Kidney epithelial cell (primary cell): ENCODE measurements at regions not wholly inside any gene's neighbourhood (a gene's known extent, or its start where the extent isn't known, plus 50 kb on each side); places are given as distances from the start of the nearest gene placed in this dataset.
"Not testable (repeated sequence)": the region's sequence is repeated elsewhere in the genome, so short reads cannot be mapped to it uniquely, and the experiment has no call there.

ENCODE experiments used
- DNase-seq: peaks from one replicate; pipeline ENCODE4 v3.0.0-alpha.2; 2010; ENCODE audit warnings: low read depth
- H3K27me3 ChIP-seq: 2 replicates; pipeline ENCODE4 v1.6.0; 2011; ENCODE audit warnings: low read length; ENCODE audit not compliant: control insufficient read depth, insufficient read depth
- H3K36me3 ChIP-seq: 2 replicates; pipeline ENCODE4 v1.5.1; 2011; ENCODE audit warnings: low read length; ENCODE audit not compliant: control insufficient read depth, insufficient read depth
- H3K4me3 ChIP-seq: 2 replicates; pipeline ENCODE4 v1.5.1; 2011; ENCODE audit warnings: low read depth, mild to moderate bottlenecking, control low read depth, low read length
- TF ChIP-seq, protein P1 (sequence below): IDR thresholded peaks from 2 replicates; pipeline ENCODE4 v1.5.1; 2011; ENCODE audit warnings: mild to moderate bottlenecking, moderate library complexity, low read length, control low read depth, inconsistent platforms; ENCODE audit not compliant: insufficient read depth, poor library complexity, severe bottlenecking

DNA sequence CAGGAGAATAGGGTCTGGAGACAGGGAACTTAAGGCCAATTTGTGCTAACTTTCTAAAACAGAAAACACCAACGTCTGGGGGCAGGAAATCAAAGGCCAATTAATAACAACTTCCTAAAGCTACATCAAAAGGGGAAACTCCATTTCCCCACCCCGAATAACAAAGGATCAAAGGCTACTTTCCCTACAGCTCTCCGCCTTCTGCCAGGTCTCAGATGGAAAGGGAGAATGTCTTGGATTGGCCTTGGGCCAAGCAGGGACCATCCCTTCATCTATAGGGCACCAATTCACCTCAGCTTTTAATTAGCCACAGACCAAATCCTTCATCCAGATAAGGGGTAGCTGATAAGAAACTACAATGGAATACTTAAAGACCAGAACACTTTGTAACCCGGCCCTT is 116.9 kb upstream of the ZKSCAN2 start:
- H3K36me3 ChIP-seq: no peaks in the 10 kb centered on the region
- H3K27me3 ChIP-seq: no peaks in the 10 kb centered on the region
- TF ChIP-seq, protein P1, sequence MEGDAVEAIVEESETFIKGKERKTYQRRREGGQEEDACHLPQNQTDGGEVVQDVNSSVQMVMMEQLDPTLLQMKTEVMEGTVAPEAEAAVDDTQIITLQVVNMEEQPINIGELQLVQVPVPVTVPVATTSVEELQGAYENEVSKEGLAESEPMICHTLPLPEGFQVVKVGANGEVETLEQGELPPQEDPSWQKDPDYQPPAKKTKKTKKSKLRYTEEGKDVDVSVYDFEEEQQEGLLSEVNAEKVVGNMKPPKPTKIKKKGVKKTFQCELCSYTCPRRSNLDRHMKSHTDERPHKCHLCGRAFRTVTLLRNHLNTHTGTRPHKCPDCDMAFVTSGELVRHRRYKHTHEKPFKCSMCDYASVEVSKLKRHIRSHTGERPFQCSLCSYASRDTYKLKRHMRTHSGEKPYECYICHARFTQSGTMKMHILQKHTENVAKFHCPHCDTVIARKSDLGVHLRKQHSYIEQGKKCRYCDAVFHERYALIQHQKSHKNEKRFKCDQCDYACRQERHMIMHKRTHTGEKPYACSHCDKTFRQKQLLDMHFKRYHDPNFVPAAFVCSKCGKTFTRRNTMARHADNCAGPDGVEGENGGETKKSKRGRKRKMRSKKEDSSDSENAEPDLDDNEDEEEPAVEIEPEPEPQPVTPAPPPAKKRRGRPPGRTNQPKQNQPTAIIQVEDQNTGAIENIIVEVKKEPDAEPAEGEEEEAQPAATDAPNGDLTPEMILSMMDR: no peak
- H3K4me3 ChIP-seq: no peak overlapping the region
- DNase-seq: no peak

DNA sequence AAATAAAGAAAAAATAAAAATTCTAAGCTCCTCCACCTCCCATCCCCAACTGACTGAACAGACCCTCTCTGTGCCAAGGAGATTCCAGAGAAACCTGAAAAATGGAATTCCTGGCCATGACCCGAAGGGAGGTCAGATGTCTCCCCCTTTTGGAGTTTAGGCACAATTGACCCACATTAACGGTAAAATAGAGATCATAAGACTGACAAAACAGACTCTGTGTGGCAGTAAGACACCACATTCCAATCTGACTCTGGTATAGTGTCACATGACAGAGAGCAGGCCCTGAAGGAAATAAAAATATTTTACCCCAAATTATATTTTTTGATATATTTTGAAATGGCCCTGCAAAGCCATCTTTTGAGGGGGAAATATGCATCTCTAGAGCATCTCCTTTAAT is 115.1 kb upstream of the ZKSCAN2 start:
- H3K4me3 ChIP-seq: no peak overlapping the region

DNA sequence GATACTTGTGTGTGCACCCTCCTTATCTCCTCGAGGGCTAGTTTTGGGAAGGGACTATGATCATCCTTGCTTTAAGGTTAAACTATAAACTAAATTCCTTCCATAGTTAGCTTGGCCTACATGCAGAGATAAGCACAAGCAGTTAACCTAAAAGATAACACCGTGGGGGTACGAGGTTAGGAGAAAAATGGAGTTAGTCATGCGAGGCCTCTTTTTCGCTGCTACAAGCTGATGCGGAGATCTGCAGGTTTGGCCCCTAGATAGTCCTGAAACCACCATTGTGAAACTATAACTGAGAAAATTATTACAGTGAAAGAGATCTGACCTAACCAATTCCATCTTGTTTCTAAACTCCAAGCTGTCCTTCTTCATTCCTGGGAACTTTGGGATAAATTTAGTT is 113.7 kb upstream of the ZKSCAN2 start:
- TF ChIP-seq, protein P1: no peak

More for the DNA sequence above, 115.1 kb upstream of the ZKSCAN2 start:
- TF ChIP-seq, protein P1: no peak
- Histone ChIP-seq H3K36me3 (no peaks in the 10 kb centered on the region), H3K27me3 (no peaks in the 10 kb centered on the region)
- DNase-seq: no peak

DNA sequence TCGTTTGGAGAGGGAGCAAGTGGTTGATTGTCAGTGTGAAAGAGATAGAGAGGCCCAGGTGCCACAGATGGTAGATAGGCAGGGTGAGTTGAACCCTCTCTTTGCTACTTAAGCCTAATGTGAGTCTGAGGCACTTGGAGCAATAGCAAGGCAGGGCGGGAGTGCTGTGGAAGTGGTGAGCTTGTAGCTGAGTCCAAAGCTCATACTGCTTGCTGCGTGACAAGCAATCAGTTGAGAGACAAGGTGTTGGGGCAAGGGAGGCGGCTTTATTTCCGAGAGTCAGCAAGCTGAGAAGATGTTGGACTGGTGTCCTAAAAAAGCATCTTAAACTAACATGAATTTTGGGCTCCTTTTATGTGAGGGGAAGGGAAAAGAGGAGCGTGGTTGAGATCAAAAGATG is 112.9 kb upstream of the ZKSCAN2 start:
- no peak for DNase-seq
- no peaks in the 10 kb centered on the region for H3K36me3 ChIP-seq
- no peak overlapping the region for H3K4me3 ChIP-seq
- H3K27me3 ChIP-seq: no peaks in the 10 kb centered on the region
- TF ChIP-seq, protein P1: no peak

More for the DNA sequence above, 113.7 kb upstream of the ZKSCAN2 start:
- H3K4me3 ChIP-seq: no peak overlapping the region
- no peak for DNase-seq
- H3K27me3 ChIP-seq: no peaks in the 10 kb centered on the region
- no peaks in the 10 kb centered on the region for H3K36me3 ChIP-seq

DNA sequence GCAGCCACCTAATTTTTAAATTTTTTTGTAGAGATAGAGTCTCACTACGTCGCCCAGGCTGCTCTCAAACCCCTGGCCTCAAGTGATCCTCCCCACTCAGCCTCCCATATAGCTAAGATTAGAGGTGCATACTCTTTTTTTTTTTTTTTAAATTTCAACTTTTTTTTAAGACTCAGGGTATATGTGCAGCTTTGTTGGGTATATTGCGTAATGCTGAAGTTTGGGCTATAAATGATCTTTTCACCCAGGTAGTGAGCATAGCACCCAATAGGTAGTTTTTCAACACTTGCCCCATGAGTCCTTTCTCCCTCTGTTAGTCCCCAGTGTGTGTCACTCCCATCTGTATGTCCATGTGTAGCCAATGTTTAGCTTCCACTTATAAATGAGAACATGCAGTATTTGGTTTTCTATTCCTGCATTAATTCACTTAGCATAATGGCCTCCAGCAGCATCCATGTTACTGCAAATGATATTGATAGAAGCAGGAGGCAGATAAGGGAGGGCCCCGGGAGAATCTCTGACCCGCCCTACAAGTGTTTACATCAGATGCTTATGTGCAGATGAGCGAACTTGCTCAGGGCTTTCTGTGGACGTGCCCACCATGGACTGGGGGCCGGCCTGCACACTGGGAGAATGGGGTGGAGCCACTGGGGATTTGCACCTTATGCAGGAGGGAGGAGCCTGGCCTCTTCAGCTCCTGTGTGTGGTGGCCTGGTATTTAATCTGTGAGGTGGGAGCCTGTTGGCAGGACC is 110.3 kb upstream of the ZKSCAN2 start:
- H3K36me3 ChIP-seq: no peaks in the 10 kb centered on the region
- no peak for DNase-seq
- no peaks in the 10 kb centered on the region for H3K27me3 ChIP-seq
- TF ChIP-seq, protein P1: no peak
- H3K4me3 ChIP-seq: no peak overlapping the region

DNA sequence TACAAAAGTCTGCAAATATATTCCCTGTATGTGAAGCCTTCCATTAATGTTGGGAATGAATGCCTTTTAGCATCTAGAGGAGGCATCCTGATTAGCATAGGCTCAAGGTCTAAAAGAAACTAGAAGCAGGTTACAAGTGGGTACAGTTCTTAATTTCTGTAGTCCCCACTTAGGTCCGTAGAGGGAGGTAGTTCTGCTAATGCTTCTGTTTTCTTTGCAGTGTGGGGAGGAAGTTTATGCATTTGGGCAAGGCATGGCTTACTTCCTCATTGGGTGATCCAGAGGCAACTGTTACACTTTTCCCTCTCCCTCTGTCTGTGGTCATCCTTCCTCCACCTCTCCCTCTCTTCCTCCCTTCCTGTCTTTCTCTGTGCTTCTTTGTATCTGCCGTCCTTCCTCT is 108.4 kb upstream of the ZKSCAN2 start:
- H3K27me3 ChIP-seq: no peaks in the 10 kb centered on the region

DNA sequence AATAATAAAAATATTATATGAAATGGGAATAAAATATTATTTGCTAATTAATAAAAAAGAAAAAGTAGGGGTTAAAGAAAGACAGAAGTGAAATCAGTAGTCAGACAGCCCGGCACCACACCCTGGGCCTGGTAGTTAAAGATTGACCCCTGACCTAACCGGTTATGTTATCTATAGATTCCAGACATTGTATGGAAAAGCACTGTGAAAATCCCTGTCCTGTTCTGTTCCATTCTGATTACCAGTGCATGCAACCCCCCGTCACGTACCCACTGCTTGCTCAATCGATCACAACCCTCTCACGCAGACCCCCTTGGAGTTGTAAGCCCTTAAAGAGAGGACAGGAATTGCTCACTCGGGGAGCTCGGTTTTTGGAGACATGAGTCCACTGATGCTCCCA is 101.9 kb upstream of the ZKSCAN2 start:
- not testable (repeated sequence) for H3K36me3 ChIP-seq, H3K4me3 ChIP-seq, H3K27me3 ChIP-seq, DNase-seq

More for the DNA sequence above, 108.4 kb upstream of the ZKSCAN2 start:
- no peak for DNase-seq
- no peaks in the 10 kb centered on the region for H3K36me3 ChIP-seq
- TF ChIP-seq, protein P1: no peak
- no peak overlapping the region for H3K4me3 ChIP-seq
